Adrenal gland (tissue), 5 donors: ENCODE measurements at regions not wholly inside any gene's neighbourhood (a gene's known extent, or its start where the extent isn't known, plus 50 kb on each side); places are given as distances from the start of the nearest gene placed in this dataset.

Source experiments
- POLR2A ChIP-seq, 2 donors: fragments of 450-650 bp; IDR thresholded peaks; one replicate each; pipeline ENCODE4 v1.6.1; 2017; ENCODE audit warnings: antibody characterized with exemption in 2 of 2, mild to moderate bottlenecking in 2 of 2, moderate library complexity in 1 of 2
- TF ChIP-seq, protein P1 (sequence below), 6 experiments: fragments of 450-650 bp in 4 of 6; fragments of 200-600 bp in 2 of 6; sonication (generic) in 1 of 6; IDR thresholded peaks; 1 replicate in 5 of 6; 2 replicates in 1 of 6; pipeline versions ENCODE4 v1.5.1 to v1.8.0; 2016 to 2021; ENCODE audit warnings: antibody characterized with exemption in 6 of 6, mild to moderate bottlenecking in 2 of 6, moderate library complexity in 1 of 6
- donor health status: DM: no; HTN: no; CAD: no.

DNA sequence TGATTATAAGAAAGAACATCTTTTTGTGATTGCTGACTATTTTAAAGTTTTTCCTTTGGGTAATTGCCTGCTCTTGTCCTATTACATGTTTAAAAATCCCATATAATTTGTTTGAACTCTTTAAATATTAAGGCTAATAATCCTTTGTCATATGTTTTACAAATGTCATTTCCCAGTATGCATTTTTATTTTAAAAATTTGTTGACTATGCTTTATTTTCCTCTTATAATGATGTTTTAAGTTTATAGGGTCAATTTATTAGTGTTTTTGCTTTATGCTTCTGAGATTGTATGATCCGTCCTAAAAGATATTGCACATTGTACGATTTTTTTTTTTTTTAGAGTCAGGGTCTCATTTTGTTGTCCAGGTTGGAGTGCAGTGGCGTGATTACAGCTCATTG, 297.2 kb downstream of the RNF144B start:
- TF ChIP-seq, protein P1, sequence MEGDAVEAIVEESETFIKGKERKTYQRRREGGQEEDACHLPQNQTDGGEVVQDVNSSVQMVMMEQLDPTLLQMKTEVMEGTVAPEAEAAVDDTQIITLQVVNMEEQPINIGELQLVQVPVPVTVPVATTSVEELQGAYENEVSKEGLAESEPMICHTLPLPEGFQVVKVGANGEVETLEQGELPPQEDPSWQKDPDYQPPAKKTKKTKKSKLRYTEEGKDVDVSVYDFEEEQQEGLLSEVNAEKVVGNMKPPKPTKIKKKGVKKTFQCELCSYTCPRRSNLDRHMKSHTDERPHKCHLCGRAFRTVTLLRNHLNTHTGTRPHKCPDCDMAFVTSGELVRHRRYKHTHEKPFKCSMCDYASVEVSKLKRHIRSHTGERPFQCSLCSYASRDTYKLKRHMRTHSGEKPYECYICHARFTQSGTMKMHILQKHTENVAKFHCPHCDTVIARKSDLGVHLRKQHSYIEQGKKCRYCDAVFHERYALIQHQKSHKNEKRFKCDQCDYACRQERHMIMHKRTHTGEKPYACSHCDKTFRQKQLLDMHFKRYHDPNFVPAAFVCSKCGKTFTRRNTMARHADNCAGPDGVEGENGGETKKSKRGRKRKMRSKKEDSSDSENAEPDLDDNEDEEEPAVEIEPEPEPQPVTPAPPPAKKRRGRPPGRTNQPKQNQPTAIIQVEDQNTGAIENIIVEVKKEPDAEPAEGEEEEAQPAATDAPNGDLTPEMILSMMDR (IDR thresholded peaks at IDR 0.05): no peak
- TF ChIP-seq POLR2A (IDR thresholded peaks at IDR 0.05): no peak
